GM19455 (cell line): ENCODE measurements at regions not wholly inside any gene's neighbourhood (a gene's known extent, or its start where the extent isn't known, plus 50 kb on each side); places are given as distances from the start of the nearest gene placed in this dataset.

Source experiments
- ATAC-seq: cut with Tn5 transposase; IDR thresholded peaks from one replicate; pipeline ENCODE4 v1.9.1; 2021; ENCODE audit not compliant: unreplicated experiment

GRCh38 chr4:159723341-159724048 is 620.6 kb downstream of the RAPGEF2 start:
- no peak for ATAC-seq

DNA sequence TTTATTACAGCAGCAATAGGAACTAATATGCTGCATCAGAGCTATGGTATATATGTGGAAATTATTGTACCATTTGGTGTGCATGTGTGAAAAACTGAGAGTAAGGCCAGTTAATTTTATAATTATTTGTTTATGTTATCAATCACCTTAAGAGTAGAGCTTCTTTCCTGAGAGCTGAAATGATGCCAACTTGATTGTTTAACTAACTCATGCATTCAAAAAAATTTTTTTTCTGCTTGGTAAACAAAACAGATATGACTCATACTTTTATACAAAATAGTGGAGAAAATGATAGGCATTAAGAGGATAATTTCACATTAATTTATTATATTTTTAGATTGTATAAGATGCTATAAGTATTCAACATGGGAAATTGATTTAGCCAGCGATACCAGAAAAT is 622.7 kb downstream of the RAPGEF2 start:
- ATAC-seq = no peak

DNA sequence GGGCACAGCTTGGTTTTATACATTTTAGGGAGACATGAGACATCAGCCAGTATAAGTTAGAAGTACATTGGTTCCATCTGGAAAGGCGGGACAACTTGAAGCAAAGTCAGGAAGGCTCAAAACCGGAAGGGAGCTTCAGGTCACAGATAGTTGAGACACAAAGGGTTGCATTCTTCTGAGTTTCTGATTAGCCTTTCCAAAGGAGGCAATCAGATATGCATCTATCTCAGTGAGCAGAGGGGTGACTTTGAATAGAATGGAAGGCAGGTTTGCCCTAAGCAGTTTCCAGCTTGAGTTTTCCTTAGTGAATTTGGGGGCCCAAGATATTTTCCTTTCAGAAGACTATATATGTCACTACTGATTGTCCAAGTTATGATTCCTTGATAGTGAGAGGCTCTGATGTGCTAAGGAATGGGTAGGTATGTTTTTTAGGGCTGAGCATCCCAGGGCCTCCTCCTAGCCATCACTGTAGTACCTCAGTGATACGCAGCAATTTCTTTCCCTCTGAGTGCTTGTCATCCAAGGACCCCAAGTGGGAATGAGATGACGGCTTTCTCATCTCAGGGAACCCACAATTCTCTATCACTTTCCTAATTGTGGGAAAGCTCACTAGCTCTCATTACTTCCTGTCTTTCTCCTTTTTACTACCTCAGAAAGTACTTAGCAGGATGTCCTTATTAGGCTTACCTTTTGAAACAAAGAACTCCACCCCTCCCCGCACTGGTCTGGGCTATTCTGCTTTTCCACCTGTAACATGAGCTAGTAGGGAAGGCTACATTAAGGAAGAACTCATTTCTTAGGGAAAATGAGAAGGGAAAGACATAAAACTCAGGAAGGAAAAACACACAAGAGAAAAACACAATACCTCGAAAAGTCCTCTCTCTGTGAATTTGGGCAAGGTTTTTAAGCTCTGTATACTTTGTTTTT is 632.7 kb downstream of the RAPGEF2 start:
- no peak for ATAC-seq

GRCh38 chr4:159736411-159736810 is 633.5 kb downstream of the RAPGEF2 start:
- ATAC-seq = no peak

- no peak for ATAC-seq
These were observed 641.1 kb downstream of the RAPGEF2 start for GRCh38 chr4:159743971-159744370.

DNA sequence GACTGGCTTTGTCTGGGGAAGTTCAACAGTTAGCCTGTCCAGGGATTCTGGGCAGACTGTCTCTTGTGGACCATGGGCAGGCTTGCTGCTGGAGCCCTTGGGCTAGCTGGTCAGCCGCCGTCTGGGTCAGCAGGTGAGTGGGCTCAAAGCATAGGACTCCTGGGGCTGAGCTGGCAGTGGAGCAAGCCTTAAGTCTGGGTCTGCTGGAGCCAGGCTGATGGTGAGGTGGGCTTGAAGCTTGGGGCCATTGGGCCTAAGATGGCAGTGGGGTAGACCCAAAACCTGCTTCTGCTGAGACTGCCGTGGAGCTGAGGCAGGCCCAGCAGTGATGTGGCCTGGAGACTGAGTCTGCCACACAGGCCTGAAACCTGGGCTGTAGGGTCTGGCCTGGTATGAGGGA is 645.1 kb downstream of the RAPGEF2 start:
- no peak for ATAC-seq

DNA sequence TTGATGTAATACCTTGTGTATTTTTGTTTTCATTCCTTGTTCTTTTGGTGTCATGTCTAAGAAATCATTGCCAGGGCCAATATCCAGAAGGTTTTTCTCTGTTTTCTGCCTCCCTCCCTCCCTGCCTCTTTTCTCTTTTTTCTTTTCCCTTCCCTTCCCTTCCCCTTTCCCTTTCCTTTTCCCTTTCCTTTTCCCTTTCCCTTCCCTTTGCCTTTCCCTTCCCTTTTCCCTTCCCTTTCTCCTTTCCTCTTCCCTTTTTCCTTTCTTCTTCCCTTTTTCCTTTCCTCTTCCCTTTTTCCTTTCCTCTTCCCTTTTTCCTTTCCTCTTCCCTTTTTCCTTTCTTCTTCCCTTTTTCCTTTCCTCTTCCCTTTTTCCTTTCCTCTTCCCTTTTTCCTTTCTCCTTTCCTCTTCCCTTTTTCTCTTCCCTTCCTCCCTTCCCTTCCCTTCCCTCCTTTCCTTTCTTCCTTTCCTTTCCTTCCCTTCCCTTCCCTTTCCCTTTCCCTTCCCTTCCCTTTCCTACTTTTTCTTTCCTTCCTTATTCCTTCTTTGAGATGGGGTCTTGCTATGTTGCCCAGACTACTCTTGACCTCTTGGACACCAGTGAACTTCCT is 646.1 kb downstream of the RAPGEF2 start:
- ATAC-seq = no peak

- no peak for ATAC-seq
These were observed 654.6 kb downstream of the RAPGEF2 start for GRCh38 chr4:159757499-159757898.

GRCh38 chr4:159758061-159758460 is 655.2 kb downstream of the RAPGEF2 start:
- no peak for ATAC-seq

- no peak for ATAC-seq
These were observed 659.8 kb downstream of the RAPGEF2 start for GRCh38 chr4:159762672-159763071.

DNA sequence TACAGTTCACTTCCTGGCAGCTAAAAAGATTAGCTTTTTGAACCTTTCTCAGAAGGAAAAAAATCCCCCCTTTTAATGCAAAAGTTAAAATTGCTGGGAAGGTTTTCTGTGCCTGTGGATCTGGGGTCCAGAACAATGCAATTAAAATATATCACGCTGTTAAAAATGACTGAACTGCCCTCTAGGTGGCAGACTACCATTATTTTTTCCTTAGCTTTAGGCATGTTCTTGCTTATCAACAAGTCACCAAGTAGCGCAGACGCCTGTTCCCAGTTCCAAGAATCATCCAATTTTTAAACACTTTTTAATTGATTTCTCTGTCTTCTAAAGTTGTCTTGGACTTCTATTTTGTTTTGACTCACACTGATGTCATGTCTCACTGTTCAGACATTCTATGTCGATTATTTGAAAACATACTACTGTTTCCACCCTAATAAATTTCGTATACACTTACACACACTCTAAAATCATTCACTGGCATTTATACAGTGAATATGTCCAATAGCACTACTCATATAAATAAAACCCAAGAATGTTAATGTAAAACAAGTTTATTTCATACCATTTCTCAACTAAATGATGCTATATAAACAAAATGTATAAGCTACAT is 661.6 kb downstream of the RAPGEF2 start:
- peak; percentile 81 for ATAC-seq

- ATAC-seq = no peak
These were observed 662.5 kb downstream of the RAPGEF2 start for GRCh38 chr4:159765382-159765781.

DNA sequence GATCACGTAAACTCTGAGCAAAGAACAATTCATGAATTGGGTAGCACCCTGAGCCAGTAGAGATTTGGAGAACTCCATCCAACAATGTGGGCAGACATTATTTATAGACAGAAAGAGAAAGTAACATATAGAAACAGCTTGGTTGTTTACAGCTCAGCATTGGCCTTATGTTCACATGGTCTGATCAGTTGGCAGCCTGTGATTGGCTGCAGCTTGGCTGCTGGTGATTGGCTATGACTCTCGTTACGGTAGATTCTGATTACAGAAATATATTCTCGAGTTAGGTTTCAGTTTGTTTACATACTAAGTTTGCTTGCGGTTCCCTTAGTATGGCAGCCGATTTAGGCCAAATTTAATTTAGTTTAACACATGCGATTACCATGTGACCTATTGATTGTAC is 663.4 kb downstream of the RAPGEF2 start:
- ATAC-seq = no peak

- ATAC-seq = no peak
These were observed 664.5 kb downstream of the RAPGEF2 start for GRCh38 chr4:159767406-159767805.

DNA sequence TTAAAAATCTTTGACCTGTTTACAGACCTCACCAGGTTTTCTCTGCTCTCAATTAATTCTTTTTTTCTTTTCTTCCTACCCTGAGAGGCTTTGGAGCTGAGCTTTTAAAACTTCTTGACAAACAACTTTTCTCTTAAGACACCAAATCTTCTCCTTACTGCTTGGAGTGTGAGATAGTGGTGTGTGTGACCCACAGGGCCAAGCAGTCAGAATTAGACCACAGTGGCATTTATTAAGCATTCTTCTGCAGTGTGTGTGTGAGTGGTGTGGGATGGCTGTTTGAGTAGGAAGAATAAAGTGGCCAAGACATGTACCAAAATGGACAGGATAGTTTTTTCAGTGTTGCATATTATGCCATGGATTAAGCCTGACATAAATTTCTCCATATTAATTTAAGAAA is 665.1 kb downstream of the RAPGEF2 start:
- ATAC-seq = no peak

DNA sequence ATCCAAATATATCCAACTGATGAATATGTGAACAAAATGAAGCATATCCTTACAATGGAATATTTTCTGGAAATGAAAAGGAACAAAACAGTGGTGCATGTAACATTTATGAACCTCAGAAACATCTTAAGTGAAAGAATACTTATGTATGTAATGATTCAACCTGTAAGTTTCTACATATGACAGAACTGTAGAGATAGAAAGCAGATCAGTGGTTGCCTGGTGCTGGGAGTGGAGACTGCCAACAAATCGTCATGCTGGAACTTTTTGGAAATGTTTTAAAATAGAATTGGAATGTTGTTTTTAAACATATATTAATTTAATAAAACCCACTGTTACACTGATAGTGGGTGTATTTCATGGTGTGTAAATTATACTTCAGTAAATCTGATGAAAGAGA is 667.5 kb downstream of the RAPGEF2 start:
- no peak for ATAC-seq

DNA sequence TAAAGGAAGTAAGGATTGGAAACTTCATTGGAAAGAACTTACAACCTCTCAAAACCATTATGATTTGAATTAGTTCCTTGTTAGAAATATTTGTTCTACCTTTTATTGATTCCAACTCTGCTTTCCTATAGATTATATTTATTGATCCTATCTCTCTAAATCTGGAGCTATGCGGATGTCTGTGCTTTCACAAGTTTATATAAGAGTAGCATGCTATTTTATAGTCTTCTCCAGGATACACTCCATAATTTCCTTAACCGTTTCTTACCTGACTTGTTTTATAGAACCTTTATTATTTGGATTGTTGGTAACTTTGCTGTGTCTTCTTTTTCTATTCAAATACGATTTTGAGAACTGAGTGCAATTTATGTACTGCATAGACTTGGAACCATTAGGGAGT is 668.1 kb downstream of the RAPGEF2 start:
- ATAC-seq = no peak

- no peak for ATAC-seq
These were observed 674.1 kb downstream of the RAPGEF2 start for GRCh38 chr4:159776961-159777360.

DNA sequence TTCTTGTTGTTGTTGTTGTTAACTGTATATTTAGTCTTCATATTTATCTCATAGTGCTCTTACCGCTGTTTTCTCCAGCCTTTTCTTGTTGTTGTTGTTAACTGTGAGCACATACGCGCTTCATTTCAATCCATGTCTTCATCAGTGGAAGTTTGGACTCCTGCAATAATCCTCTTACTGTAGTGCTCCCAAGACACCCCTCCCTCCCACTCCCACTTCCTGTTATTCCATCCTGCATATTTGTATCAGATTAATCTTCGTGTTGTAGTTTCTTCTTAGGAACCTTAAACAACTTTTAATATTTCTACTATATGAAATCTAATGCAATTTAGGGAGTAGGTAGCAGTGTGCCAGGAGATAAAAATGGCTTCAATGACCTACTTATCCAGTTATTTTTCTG is 674.8 kb downstream of the RAPGEF2 start:
- ATAC-seq = no peak

- ATAC-seq = no peak
These were observed 675.4 kb downstream of the RAPGEF2 start for GRCh38 chr4:159778298-159778697.

GRCh38 chr4:159779716-159780115 is 676.8 kb downstream of the RAPGEF2 start:
- no peak for ATAC-seq
